SK-N-SH (cell line): ENCODE measurements at regions not wholly inside any gene's neighbourhood (a gene's known extent, or its start where the extent isn't known, plus 50 kb on each side); places are given as distances from the start of the nearest gene placed in this dataset.

Experiments used
- CTCF ChIA-PET: fragments of 300-600, 350-600 bp; formaldehyde crosslinking; extraction: SDS; loops from one replicate; lab custom pipeline; 2021; lab: Yijun Ruan, JAX
- POLR2A ChIA-PET: fragments of 350-600 bp; sonication (Branson Sonifier 250); formaldehyde crosslinking; extraction: SDS; loops from one replicate; lab custom pipeline; 2020; ENCODE audit warnings: antibody characterized with exemption, inconsistent platforms; lab: Yijun Ruan, JAX
- DNase-seq: peaks from one replicate; pipeline ENCODE4 v3.0.0; 2012
- H2AFZ ChIP-seq: fragments of 200-600 bp; sonication (generic); 2 replicates; pipeline ENCODE4 v1.8.1; 2016; ENCODE audit warnings: antibody characterized with exemption, mild to moderate bottlenecking, low read depth
- H3F3A ChIP-seq: fragments of 200-600 bp; sonication (generic); replicated peaks from 2 replicates; pipeline ENCODE3; 2016; ENCODE audit warnings: antibody characterized with exemption, mild to moderate bottlenecking; ENCODE audit not compliant: insufficient read depth
- H3K27ac ChIP-seq, 2 experiments: fragments of 200-500 bp in 1 of 2; fragments of 200-600 bp in 1 of 2; sonication (Bioruptor generic) in 1 of 2; sonication (generic), shearing (Covaris generic) in 1 of 2; 2 replicates each; pipeline versions ENCODE4 v1.5.1 to v1.6.1; 2014 to 2016; ENCODE audit warnings: low read depth in 2 of 2, inconsistent platforms in 1 of 2, low read length in 1 of 2, mild to moderate bottlenecking in 1 of 2, mixed read lengths in 1 of 2
- H3K27me3 ChIP-seq: fragments of 200-600 bp; sonication (generic), shearing (Covaris generic); 2 replicates; pipeline ENCODE4 v1.6.1; 2016; ENCODE audit warnings: mixed run types; ENCODE audit not compliant: insufficient read depth
- H3K36me3 ChIP-seq, 2 experiments: fragments of 200-500 bp in 1 of 2; fragments of 200-600 bp in 1 of 2; sonication (Bioruptor generic) in 1 of 2; sonication (generic) in 1 of 2; replicated peaks in 1 of 2; 2 replicates each; pipeline versions ENCODE3 to v1.5.1; 2014 to 2016; ENCODE audit warnings: low read length in 1 of 2, mild to moderate bottlenecking in 1 of 2; ENCODE audit not compliant: insufficient read depth in 2 of 2, control insufficient read depth in 1 of 2
- H3K4me1 ChIP-seq, 2 experiments: fragments of 200-500 bp in 1 of 2; fragments of 200-600 bp in 1 of 2; sonication (Bioruptor generic) in 1 of 2; sonication (generic), shearing (Covaris generic) in 1 of 2; 2 replicates each; pipeline versions ENCODE4 v1.5.1 to v1.6.1; 2014 to 2016; ENCODE audit warnings: low read depth in 1 of 2, low read length in 1 of 2, mixed run types in 1 of 2; ENCODE audit not compliant: insufficient read depth in 2 of 2, control insufficient read depth in 1 of 2
- H3K4me2 ChIP-seq: fragments of 200-600 bp; sonication (generic), shearing (Covaris generic); 2 replicates; pipeline ENCODE4 v1.6.1; 2017; ENCODE audit warnings: mixed run types
- H3K4me3 ChIP-seq, 2 experiments: fragments of 200-500 bp in 1 of 2; fragments of 200-600 bp in 1 of 2; sonication (Bioruptor generic) in 1 of 2; sonication (generic), shearing (Covaris generic) in 1 of 2; 2 replicates each; pipeline versions ENCODE4 v1.5.1 to v1.8.1; 2014 to 2016; ENCODE audit warnings: low read depth in 2 of 2, inconsistent platforms in 1 of 2, low read length in 1 of 2, mild to moderate bottlenecking in 1 of 2, mixed read lengths in 1 of 2, moderate library complexity in 1 of 2
- H3K79me2 ChIP-seq: fragments of 200-600 bp; sonication (generic); 2 replicates; pipeline ENCODE4 v1.8.1; 2017; ENCODE audit warnings: mild to moderate bottlenecking; ENCODE audit not compliant: insufficient read depth
- H3K9ac ChIP-seq: fragments of 200-600 bp; sonication (generic); 2 replicates; pipeline ENCODE4 v1.6.1; 2017; ENCODE audit warnings: mixed run types
- H3K9me2 ChIP-seq: fragments of 200-600 bp; sonication (generic); 2 replicates; pipeline ENCODE4 v1.6.1; 2017; ENCODE audit warnings: mixed run types
- H3K9me3 ChIP-seq: fragments of 200-600 bp; sonication (generic); 2 replicates; pipeline ENCODE4 v1.6.1; 2017; ENCODE audit warnings: mixed run types, mild to moderate bottlenecking, moderate library complexity
- H4K20me1 ChIP-seq: fragments of 200-600 bp; sonication (generic); 2 replicates; pipeline ENCODE4 v1.6.1; 2017; ENCODE audit warnings: mild to moderate bottlenecking, mixed run types; ENCODE audit not compliant: insufficient read depth
- ELF1 ChIP-seq: IDR thresholded peaks from 2 replicates; pipeline ENCODE4 v1.4.0; 2012
- EP300 ChIP-seq, 2 experiments: IDR thresholded peaks; 2 replicates each; pipeline versions ENCODE4 v1.4.0 to v1.6.1; 2012; ENCODE audit warnings: borderline replicate concordance in 1 of 2, low read depth in 1 of 2, low read length in 1 of 2
- FOSL2 ChIP-seq: IDR thresholded peaks from 2 replicates; pipeline ENCODE4 v1.4.0; 2012; ENCODE audit warnings: low read depth, mild to moderate bottlenecking, moderate library complexity, borderline replicate concordance
- FOXJ3 ChIP-seq: sonication (generic); formaldehyde crosslinking; IDR thresholded peaks from 2 replicates; pipeline ENCODE4 v1.5.1; 2020; ENCODE audit warnings: mild to moderate bottlenecking, missing genetic modification reagents
- FOXM1 ChIP-seq: IDR thresholded peaks from 2 replicates; pipeline ENCODE4 v1.4.0; 2012; ENCODE audit warnings: low read depth, mild to moderate bottlenecking
- GABPA ChIP-seq: IDR thresholded peaks from 2 replicates; pipeline ENCODE4 v1.4.0; 2012; ENCODE audit warnings: low read depth, mild to moderate bottlenecking
- GATA2 ChIP-seq: sonication (generic); formaldehyde crosslinking; IDR thresholded peaks from 2 replicates; pipeline ENCODE4 v1.5.0; 2020; ENCODE audit warnings: mild to moderate bottlenecking, missing genetic modification reagents
- JUND ChIP-seq: IDR thresholded peaks from 2 replicates; pipeline ENCODE4 v1.4.0; 2012
- POLR2AphosphoS5 ChIP-seq: IDR thresholded peaks from 2 replicates; pipeline ENCODE4 v1.6.1; 2012; ENCODE audit warnings: low read depth, low read length
- RAD21 ChIP-seq: IDR thresholded peaks from 2 replicates; pipeline ENCODE4 v1.6.1; 2012; ENCODE audit warnings: mild to moderate bottlenecking, low read length
- RCOR1 ChIP-seq: fragments of 150-350 bp; IDR thresholded peaks from 2 replicates; pipeline ENCODE4 v1.6.1; 2017; ENCODE audit warnings: antibody characterized with exemption, low read length
- SIN3A ChIP-seq: IDR thresholded peaks from 2 replicates; pipeline ENCODE4 v1.6.1; 2012; ENCODE audit warnings: low read depth, mild to moderate bottlenecking, low read length, moderate library complexity, borderline replicate concordance
- SMC3 ChIP-seq: IDR thresholded peaks from 2 replicates; pipeline ENCODE4 v1.6.1; 2012; ENCODE audit warnings: low read depth, low read length, improper control_type of control experiment
- TAF1 ChIP-seq: IDR thresholded peaks from 2 replicates; pipeline ENCODE4 v1.6.1; 2012; ENCODE audit warnings: low read depth, mild to moderate bottlenecking, low read length, moderate library complexity, borderline replicate concordance
- TCF12 ChIP-seq: IDR thresholded peaks from 2 replicates; pipeline ENCODE4 v1.4.0; 2012
- YY1 ChIP-seq: IDR thresholded peaks from 2 replicates; pipeline ENCODE4 v1.4.0; 2012; ENCODE audit warnings: low read depth, mild to moderate bottlenecking
- WGBS: methylation state at CpG from one replicate; pipeline ENCODE4 v1.1.6; 2017; ENCODE audit warnings: low lambda C conversion rate; 5-methylcytosine and 5-hydroxymethylcytosine counted together
- TF ChIP-seq, protein P1 (sequence below): IDR thresholded peaks from 2 replicates; pipeline ENCODE4 v1.4.0; 2012; ENCODE audit warnings: low read depth
- TF ChIP-seq, protein P2 (sequence below): IDR thresholded peaks from 2 replicates; pipeline ENCODE4 v1.6.1; 2012; ENCODE audit warnings: mild to moderate bottlenecking, low read depth, low read length, moderate library complexity
- TF ChIP-seq, protein P3 (sequence below): fragments of 200-600 bp; sonication (generic); IDR thresholded peaks from 2 replicates; pipeline ENCODE4 v1.6.1; 2017; ENCODE audit warnings: antibody characterized with exemption, mild to moderate bottlenecking, moderate library complexity
- TF ChIP-seq, protein P4 (sequence below): IDR thresholded peaks from 2 replicates; pipeline ENCODE4; 2012

DNA sequence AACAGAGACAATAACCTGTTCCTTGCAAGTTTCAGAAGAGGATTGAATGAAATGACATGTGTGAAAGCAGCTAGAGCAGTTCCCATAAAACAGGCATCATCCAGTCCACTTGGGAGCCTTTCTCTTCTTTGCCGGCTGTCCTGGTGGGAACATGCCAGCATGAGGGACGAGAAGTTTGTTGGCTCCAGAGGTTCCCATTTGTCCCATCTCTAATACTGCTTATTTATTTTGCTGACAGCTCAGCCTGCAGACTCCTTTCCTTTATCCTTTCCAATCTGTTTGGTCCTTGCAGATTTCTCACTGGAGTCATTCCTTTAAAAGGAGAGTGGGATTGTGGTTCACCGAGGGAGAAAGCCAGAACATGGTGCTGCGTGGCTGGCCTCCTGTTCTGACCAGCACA, 321.5 kb upstream of the CLINT1 start:
- Histone ChIP-seq H3K9me2 (no peaks in the 10 kb centered on the region), H4K20me1 (no peaks in the 10 kb centered on the region), H3F3A (no peaks in the 10 kb centered on the region), H2AFZ (no peak overlapping the region), H3K27me3 (no peaks in the 10 kb centered on the region), H3K4me2 (no peak overlapping the region), H3K9ac (no peak overlapping the region), H3K4me3 (no peak overlapping the region), H3K36me3 (no peaks in the 10 kb centered on the region), H3K79me2 (no peaks in the 10 kb centered on the region), H3K4me1 (peaks cover 0 to 2% of the 10 kb centered on the region in 2 experiments; a peak in 1 of 4 replicates), H3K9me3 (no peaks in the 10 kb centered on the region), H3K27ac (no peak overlapping the region)
- 41% methylated on average over 4 of the region's 4 CpGs for WGBS
- ChIA-PET CTCF (interaction anchor here (0.9 kb wide), 1 partner anchor 14 kb away, joined by 4 read pairs; no protein-coding TSS in a partner anchor), POLR2A (no interaction called here)
- TF ChIP-seq FOXM1 (no peak), SMC3 (no peak), SIN3A (no peak), EP300 (IDR thresholded peaks at IDR 0.05; ENCODE audit: borderline replicate concordance in 1 of 2, low read depth in 1 of 2, low read length in 1 of 2) (no peak), POLR2AphosphoS5 (no peak), FOSL2 (no peak), TAF1 (no peak), RCOR1 (no peak), GABPA (no peak), YY1 (no peak), GATA2 (CRISPR knock-in tag) (no peak), ELF1 (no peak), TCF12 (no peak), JUND (no peak), FOXJ3 (CRISPR knock-in tag) (no peak), RAD21 (no peak)
- TF ChIP-seq, protein P1, sequence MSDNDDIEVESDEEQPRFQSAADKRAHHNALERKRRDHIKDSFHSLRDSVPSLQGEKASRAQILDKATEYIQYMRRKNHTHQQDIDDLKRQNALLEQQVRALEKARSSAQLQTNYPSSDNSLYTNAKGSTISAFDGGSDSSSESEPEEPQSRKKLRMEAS, result no peak
- TF ChIP-seq, protein P2, sequence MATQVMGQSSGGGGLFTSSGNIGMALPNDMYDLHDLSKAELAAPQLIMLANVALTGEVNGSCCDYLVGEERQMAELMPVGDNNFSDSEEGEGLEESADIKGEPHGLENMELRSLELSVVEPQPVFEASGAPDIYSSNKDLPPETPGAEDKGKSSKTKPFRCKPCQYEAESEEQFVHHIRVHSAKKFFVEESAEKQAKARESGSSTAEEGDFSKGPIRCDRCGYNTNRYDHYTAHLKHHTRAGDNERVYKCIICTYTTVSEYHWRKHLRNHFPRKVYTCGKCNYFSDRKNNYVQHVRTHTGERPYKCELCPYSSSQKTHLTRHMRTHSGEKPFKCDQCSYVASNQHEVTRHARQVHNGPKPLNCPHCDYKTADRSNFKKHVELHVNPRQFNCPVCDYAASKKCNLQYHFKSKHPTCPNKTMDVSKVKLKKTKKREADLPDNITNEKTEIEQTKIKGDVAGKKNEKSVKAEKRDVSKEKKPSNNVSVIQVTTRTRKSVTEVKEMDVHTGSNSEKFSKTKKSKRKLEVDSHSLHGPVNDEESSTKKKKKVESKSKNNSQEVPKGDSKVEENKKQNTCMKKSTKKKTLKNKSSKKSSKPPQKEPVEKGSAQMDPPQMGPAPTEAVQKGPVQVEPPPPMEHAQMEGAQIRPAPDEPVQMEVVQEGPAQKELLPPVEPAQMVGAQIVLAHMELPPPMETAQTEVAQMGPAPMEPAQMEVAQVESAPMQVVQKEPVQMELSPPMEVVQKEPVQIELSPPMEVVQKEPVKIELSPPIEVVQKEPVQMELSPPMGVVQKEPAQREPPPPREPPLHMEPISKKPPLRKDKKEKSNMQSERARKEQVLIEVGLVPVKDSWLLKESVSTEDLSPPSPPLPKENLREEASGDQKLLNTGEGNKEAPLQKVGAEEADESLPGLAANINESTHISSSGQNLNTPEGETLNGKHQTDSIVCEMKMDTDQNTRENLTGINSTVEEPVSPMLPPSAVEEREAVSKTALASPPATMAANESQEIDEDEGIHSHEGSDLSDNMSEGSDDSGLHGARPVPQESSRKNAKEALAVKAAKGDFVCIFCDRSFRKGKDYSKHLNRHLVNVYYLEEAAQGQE, result no peak
- TF ChIP-seq, protein P3, sequence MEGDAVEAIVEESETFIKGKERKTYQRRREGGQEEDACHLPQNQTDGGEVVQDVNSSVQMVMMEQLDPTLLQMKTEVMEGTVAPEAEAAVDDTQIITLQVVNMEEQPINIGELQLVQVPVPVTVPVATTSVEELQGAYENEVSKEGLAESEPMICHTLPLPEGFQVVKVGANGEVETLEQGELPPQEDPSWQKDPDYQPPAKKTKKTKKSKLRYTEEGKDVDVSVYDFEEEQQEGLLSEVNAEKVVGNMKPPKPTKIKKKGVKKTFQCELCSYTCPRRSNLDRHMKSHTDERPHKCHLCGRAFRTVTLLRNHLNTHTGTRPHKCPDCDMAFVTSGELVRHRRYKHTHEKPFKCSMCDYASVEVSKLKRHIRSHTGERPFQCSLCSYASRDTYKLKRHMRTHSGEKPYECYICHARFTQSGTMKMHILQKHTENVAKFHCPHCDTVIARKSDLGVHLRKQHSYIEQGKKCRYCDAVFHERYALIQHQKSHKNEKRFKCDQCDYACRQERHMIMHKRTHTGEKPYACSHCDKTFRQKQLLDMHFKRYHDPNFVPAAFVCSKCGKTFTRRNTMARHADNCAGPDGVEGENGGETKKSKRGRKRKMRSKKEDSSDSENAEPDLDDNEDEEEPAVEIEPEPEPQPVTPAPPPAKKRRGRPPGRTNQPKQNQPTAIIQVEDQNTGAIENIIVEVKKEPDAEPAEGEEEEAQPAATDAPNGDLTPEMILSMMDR, result no peak
- TF ChIP-seq, protein P4, sequence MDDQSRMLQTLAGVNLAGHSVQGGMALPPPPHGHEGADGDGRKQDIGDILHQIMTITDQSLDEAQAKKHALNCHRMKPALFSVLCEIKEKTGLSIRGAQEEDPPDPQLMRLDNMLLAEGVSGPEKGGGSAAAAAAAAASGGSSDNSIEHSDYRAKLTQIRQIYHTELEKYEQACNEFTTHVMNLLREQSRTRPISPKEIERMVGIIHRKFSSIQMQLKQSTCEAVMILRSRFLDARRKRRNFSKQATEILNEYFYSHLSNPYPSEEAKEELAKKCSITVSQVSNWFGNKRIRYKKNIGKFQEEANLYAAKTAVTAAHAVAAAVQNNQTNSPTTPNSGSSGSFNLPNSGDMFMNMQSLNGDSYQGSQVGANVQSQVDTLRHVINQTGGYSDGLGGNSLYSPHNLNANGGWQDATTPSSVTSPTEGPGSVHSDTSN, result no peak
- DNase-seq, result no peak
